H9 (cell line): ENCODE measurements at regions not wholly inside any gene's neighbourhood (a gene's known extent, or its start where the extent isn't known, plus 50 kb on each side); places are given as distances from the start of the nearest gene placed in this dataset.

Experiments used
- DNase-seq: peaks from one replicate; pipeline ENCODE4 v3.0.0-alpha.2; 2017
- H2AFZ ChIP-seq: one replicate; pipeline ENCODE4 v1.6.1; 2013; ENCODE audit warnings: mild to moderate bottlenecking, low read length, control low read depth, moderate library complexity
- H2AK5ac ChIP-seq: 2 replicates; pipeline ENCODE4 v1.6.1; 2013; ENCODE audit warnings: low read length, control low read depth, mixed read lengths; ENCODE audit not compliant: insufficient read length
- H2BK120ac ChIP-seq: one replicate; pipeline ENCODE4 v1.6.1; 2013; ENCODE audit warnings: low read depth, mild to moderate bottlenecking, low read length, control low read depth, inconsistent platforms; ENCODE audit not compliant: poor library complexity, severe bottlenecking
- H2BK12ac ChIP-seq: 2 replicates; pipeline ENCODE4 v1.6.1; 2013; ENCODE audit warnings: low read length, control low read depth, mixed read lengths, low read depth; ENCODE audit not compliant: insufficient read length
- H2BK15ac ChIP-seq: 2 replicates; pipeline ENCODE4 v1.6.1; 2013; ENCODE audit warnings: low read depth, low read length, control low read depth
- H2BK20ac ChIP-seq: one replicate; pipeline ENCODE4 v1.6.1; 2013; ENCODE audit warnings: low read depth, mild to moderate bottlenecking, low read length, control low read depth, inconsistent platforms; ENCODE audit not compliant: poor library complexity, severe bottlenecking
- H2BK5ac ChIP-seq: 2 replicates; pipeline ENCODE4 v1.6.1; 2013; ENCODE audit warnings: low read length, control low read depth, mixed read lengths; ENCODE audit not compliant: insufficient read length
- H3K14ac ChIP-seq: 2 replicates; pipeline ENCODE4 v1.6.1; 2013; ENCODE audit warnings: low read length, control low read depth; ENCODE audit not compliant: insufficient read depth
- H3K18ac ChIP-seq: 2 replicates; pipeline ENCODE4 v1.6.1; 2013; ENCODE audit warnings: low read depth, mild to moderate bottlenecking, mixed read lengths, low read length, control low read depth; ENCODE audit not compliant: insufficient read length
- H3K23ac ChIP-seq: 2 replicates; pipeline ENCODE4 v1.6.1; 2013; ENCODE audit warnings: low read length, control low read depth, mixed read lengths, low read depth; ENCODE audit not compliant: insufficient read length
- H3K23me2 ChIP-seq: 2 replicates; pipeline ENCODE4 v1.6.1; 2013; ENCODE audit warnings: low read depth, mild to moderate bottlenecking, mixed read lengths, low read length, control low read depth; ENCODE audit not compliant: insufficient read length, poor library complexity, severe bottlenecking
- H3K27ac ChIP-seq: 2 replicates; pipeline ENCODE4 v1.5.1; 2013; ENCODE audit warnings: low read length, control low read depth, mixed read lengths, low read depth; ENCODE audit not compliant: insufficient read length
- H3K27me3 ChIP-seq: 2 replicates; pipeline ENCODE4 v1.6.1; 2013; ENCODE audit warnings: low read length, control low read depth, inconsistent platforms; ENCODE audit not compliant: insufficient read depth
- H3K4ac ChIP-seq: 2 replicates; pipeline ENCODE4 v1.6.1; 2013; ENCODE audit warnings: low read depth, mild to moderate bottlenecking, control low read depth, inconsistent platforms, low read length, moderate library complexity
- H3K4me1 ChIP-seq: 2 replicates; pipeline ENCODE4 v1.6.1; 2013; ENCODE audit warnings: low read length, control low read depth, inconsistent platforms; ENCODE audit not compliant: insufficient read depth
- H3K4me2 ChIP-seq: 2 replicates; pipeline ENCODE4 v1.6.1; 2013; ENCODE audit warnings: low read length, control low read depth, mixed read lengths; ENCODE audit not compliant: insufficient read length, insufficient read depth
- H3K56ac ChIP-seq: 2 replicates; pipeline ENCODE4 v1.6.1; 2013; ENCODE audit warnings: low read depth, mild to moderate bottlenecking, mixed read lengths, low read length, control low read depth; ENCODE audit not compliant: insufficient read length
- H3K79me1 ChIP-seq: 2 replicates; pipeline ENCODE4 v1.6.1; 2013; ENCODE audit warnings: low read depth, mild to moderate bottlenecking, moderate library complexity, low read length, control low read depth, inconsistent platforms; ENCODE audit not compliant: insufficient read depth, poor library complexity, severe bottlenecking
- H3K79me2 ChIP-seq: 2 replicates; pipeline ENCODE4 v1.6.1; 2013; ENCODE audit warnings: low read length, control low read depth, inconsistent platforms; ENCODE audit not compliant: insufficient read depth
- H3K9ac ChIP-seq: 2 replicates; pipeline ENCODE4 v1.6.1; 2013; ENCODE audit warnings: low read length, control low read depth, mixed read lengths; ENCODE audit not compliant: insufficient read length; ENCODE audit errors: extremely low read depth
- H3K9me3 ChIP-seq: one replicate; pipeline ENCODE4 v1.6.1; 2013; ENCODE audit warnings: low read depth, low read length, inconsistent platforms; ENCODE audit not compliant: control insufficient read depth
- H3T11ph ChIP-seq: one replicate; pipeline ENCODE4 v1.6.1; 2013; ENCODE audit warnings: mild to moderate bottlenecking, low read length, control low read depth, inconsistent platforms
- H4K20me1 ChIP-seq: one replicate; pipeline ENCODE4 v1.6.1; 2013; ENCODE audit not compliant: control insufficient read depth, insufficient read length, insufficient read depth
- H4K5ac ChIP-seq: 2 replicates; pipeline ENCODE4 v1.6.1; 2013; ENCODE audit warnings: low read depth, mild to moderate bottlenecking, mixed read lengths, low read length, control low read depth; ENCODE audit not compliant: insufficient read length
- H4K8ac ChIP-seq: replicated peaks from 2 replicates; pipeline ENCODE4 v1.6.1; 2013; ENCODE audit warnings: low read length, control low read depth, mixed read lengths, low read depth; ENCODE audit not compliant: insufficient read length
- H4K91ac ChIP-seq: 2 replicates; pipeline ENCODE4 v1.6.1; 2013; ENCODE audit warnings: low read depth, mild to moderate bottlenecking, moderate library complexity, mixed read lengths, low read length, control low read depth; ENCODE audit not compliant: insufficient read length
- H3K27ac Mint-ChIP-seq, 3 experiments: 2 replicates in 2 of 3; 3 replicates in 1 of 3; pipeline ENCODE4 v1.8.0; 2020 to 2021; ENCODE audit warnings: mixed read lengths in 3 of 3, mild to moderate bottlenecking in 1 of 3, moderate library complexity in 1 of 3
- H3K27me3 Mint-ChIP-seq: 2 replicates; pipeline ENCODE4 v1.8.0; 2021; ENCODE audit warnings: low read depth, mild to moderate bottlenecking, moderate library complexity, mixed read lengths
- H3K36me3 Mint-ChIP-seq, 3 experiments: 2 replicates in 2 of 3; 3 replicates in 1 of 3; pipeline ENCODE4 v1.8.0; 2020 to 2021; ENCODE audit warnings: low read depth in 3 of 3, mixed read lengths in 3 of 3; ENCODE audit not compliant: insufficient read depth in 1 of 3
- H3K4me1 Mint-ChIP-seq, 2 experiments: 2 replicates each; pipeline ENCODE4 v1.8.0; 2020; ENCODE audit warnings: mixed read lengths in 2 of 2
- H3K4me3 Mint-ChIP-seq, 2 experiments: 2 replicates in 1 of 2; 3 replicates in 1 of 2; pipeline ENCODE4 v1.8.0; 2020 to 2021; ENCODE audit warnings: mild to moderate bottlenecking in 2 of 2, mixed read lengths in 2 of 2, moderate library complexity in 1 of 2
- H3K9me3 Mint-ChIP-seq, 2 experiments: 2 replicates in 1 of 2; 3 replicates in 1 of 2; pipeline ENCODE4 v1.8.0; 2020; ENCODE audit warnings: mild to moderate bottlenecking in 2 of 2, mixed read lengths in 2 of 2, moderate library complexity in 1 of 2
- WGBS: extraction: QIAGEN DNeasy Blood & Tissue Kit; methylation state at CpG from one replicate; pipeline ENCODE4 v1.1.7; 2013; ENCODE audit warnings: missing lambda C conversion rate, low lambda C conversion rate, mixed read lengths; ENCODE audit not compliant: insufficient read length; ENCODE audit errors: extremely low coverage; 5-methylcytosine and 5-hydroxymethylcytosine counted together
- TF ChIP-seq, protein P1 (sequence below): fragments of 200-600 bp; sonication (generic); conservative IDR thresholded peaks from 3 replicates; pipeline ENCODE4 v1.8.0; 2021; ENCODE audit warnings: antibody characterized with exemption, mild to moderate bottlenecking

DNA sequence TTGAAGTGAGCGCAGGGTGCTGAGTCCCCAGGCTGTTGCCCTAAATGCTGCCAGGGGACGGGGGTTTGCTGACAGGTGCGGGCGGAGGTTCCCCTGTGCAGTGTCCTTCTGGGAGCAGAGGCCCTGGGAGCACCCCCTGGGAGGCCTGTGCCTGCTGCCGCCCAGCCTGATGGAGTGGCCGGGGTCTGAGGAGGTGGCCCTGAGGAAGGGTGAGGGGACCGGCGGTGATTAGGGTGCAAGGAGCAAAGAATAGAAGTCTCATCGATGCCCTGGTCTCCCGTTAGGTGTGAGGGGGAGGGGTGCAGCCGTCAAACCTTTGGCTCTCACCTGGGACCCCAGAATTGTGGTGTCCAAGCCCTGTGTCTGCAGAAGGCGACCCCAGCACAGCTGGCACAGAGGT, 1294.7 kb downstream of the BRD1 start:
- Histone ChIP-seq H3K23ac (no peak overlapping the region), H3K18ac (no peak overlapping the region), H3K79me2 (no peaks in the 10 kb centered on the region), H2AFZ (no peak overlapping the region), H3K4me1 (no peaks in the 10 kb centered on the region), H3T11ph (no peak overlapping the region), H3K27ac (no peak overlapping the region), H3K4me2 (no peak overlapping the region), H3K23me2 (no peaks in the 10 kb centered on the region), H3K9ac (no peak overlapping the region), H4K20me1 (no peaks in the 10 kb centered on the region), H2AK5ac (no peak overlapping the region), H4K8ac (no peak overlapping the region), H2BK15ac (no peak overlapping the region), H3K56ac (no peak overlapping the region), H4K91ac (no peak overlapping the region), H2BK5ac (no peak overlapping the region), H2BK120ac (no peak overlapping the region), H2BK12ac (no peak overlapping the region), H3K14ac (no peak overlapping the region), H3K79me1 (no peaks in the 10 kb centered on the region), H3K27me3 (no peaks in the 10 kb centered on the region), H4K5ac (no peak overlapping the region), H3K9me3 (no peaks in the 10 kb centered on the region), H2BK20ac (no peak overlapping the region), H3K4ac (no peak overlapping the region)
- TF ChIP-seq, protein P1, sequence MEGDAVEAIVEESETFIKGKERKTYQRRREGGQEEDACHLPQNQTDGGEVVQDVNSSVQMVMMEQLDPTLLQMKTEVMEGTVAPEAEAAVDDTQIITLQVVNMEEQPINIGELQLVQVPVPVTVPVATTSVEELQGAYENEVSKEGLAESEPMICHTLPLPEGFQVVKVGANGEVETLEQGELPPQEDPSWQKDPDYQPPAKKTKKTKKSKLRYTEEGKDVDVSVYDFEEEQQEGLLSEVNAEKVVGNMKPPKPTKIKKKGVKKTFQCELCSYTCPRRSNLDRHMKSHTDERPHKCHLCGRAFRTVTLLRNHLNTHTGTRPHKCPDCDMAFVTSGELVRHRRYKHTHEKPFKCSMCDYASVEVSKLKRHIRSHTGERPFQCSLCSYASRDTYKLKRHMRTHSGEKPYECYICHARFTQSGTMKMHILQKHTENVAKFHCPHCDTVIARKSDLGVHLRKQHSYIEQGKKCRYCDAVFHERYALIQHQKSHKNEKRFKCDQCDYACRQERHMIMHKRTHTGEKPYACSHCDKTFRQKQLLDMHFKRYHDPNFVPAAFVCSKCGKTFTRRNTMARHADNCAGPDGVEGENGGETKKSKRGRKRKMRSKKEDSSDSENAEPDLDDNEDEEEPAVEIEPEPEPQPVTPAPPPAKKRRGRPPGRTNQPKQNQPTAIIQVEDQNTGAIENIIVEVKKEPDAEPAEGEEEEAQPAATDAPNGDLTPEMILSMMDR: no peak
- H3K27ac Mint-ChIP-seq: no peak overlapping the region
- no peaks in the 10 kb centered on the region for H3K9me3 Mint-ChIP-seq
- no CpG with 5 or more reads among the region's 12 CpGs for WGBS
- DNase-seq: no peak
- H3K4me3 Mint-ChIP-seq: no peak overlapping the region
- no peaks in the 10 kb centered on the region for H3K27me3 Mint-ChIP-seq
- H3K4me1 Mint-ChIP-seq: peaks cover 7 to 17% of the 10 kb centered on the region in 2 experiments
- H3K36me3 Mint-ChIP-seq: no peaks in the 10 kb centered on the region; a peak in 1 of 7 replicates
